ENCODE measurements at regions not wholly inside any gene's neighbourhood (a gene's known extent, or its start where the extent isn't known, plus 50 kb on each side); places are given as distances from the start of the nearest gene placed in this dataset.

DNA sequence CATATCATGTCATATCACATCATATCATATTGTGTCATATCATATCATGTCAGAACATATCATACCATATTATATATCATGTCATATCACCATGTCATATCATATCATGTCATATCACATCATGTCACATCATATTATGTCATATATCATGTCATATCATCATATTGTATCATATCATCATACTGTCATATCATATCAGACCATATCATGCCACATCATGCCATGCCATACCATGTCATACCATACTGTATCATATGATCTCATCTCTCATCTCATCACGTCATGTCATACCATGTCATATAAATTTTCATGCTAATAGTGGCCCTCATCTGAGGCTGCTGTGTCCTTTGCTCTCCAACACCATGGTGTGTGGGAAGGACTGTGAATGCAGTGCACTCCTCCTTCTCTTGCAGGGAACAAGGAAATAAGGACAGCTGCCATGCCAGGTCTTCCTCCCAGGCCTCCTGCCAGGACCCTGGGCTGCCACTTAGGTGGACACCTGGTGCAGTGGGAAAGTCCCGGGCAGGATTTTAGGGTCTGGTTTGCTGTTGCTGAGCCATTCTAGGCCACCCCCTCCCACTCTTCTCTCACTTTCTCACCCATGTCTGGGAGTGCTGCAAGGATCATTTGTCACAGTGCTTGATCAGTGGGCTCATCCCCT, 72.4 kb upstream of the TRPM1 start:
- no peak for FAIRE-seq
- H3K14ac ChIP-seq (ENCODE audit: insufficient read length) = no peak overlapping the region
- no peak overlapping the region for H4K8ac ChIP-seq (ENCODE audit: extremely low read depth, insufficient read depth, low read length)
- no peak overlapping the region for H4K91ac ChIP-seq (replicated peaks; ENCODE audit: insufficient read length, low read length)
- POLR2A ChIA-PET (ENCODE audit: partially characterized antibody) = no interaction called here
- no peaks in the 10 kb centered on the region for H3K23me2 ChIP-seq (ENCODE audit: low read depth, low read length)
- H2BK120ac ChIP-seq (replicated peaks; ENCODE audit: low read depth, low read length) = no peak overlapping the region
- CTCF ChIA-PET (ENCODE audit: partially characterized antibody) = no interaction called here
- peaks cover 0 to 4% (median 3%) of the 10 kb centered on the region in 4 experiments; a peak in 2 of 7 replicates for H3K4me1 ChIP-seq (replicated peaks in 1 of 4; ENCODE audit: control insufficient read depth in 3 of 4, insufficient read depth in 4 of 4, low read length in 3 of 4)
- TF ChIP-seq ATF2 (IDR thresholded peaks at IDR 0.05; ENCODE audit: low read length) = no peak
- H3K4ac ChIP-seq (replicated peaks; ENCODE audit: insufficient read length, low read depth, low read length) = no peak overlapping the region
- H4K5ac ChIP-seq (ENCODE audit: insufficient read length, low read depth, low read length) = no peak overlapping the region
- no peak overlapping the region for H2BK20ac ChIP-seq (ENCODE audit: low read length)
- no peak overlapping the region for H3K27ac ChIP-seq (ENCODE audit: low read depth, low read length)
- H3K9me3 ChIP-seq (ENCODE audit: insufficient read depth in 2 of 2, low read depth in 1 of 2, low read length in 1 of 2) = no peaks in the 10 kb centered on the region
- no peak overlapping the region for H2BK12ac ChIP-seq (ENCODE audit: low read depth, low read length)
- H3K4me3 ChIP-seq (ENCODE audit: extremely low read depth in 1 of 4, insufficient read depth in 2 of 4, low read depth in 3 of 4, low read length in 4 of 4) = no peak overlapping the region
- no peaks in the 10 kb centered on the region for H3K79me1 ChIP-seq (ENCODE audit: low read depth, low read length)
- no peaks in the 10 kb centered on the region for H3K79me2 ChIP-seq (ENCODE audit: control insufficient read depth in 1 of 2, insufficient read depth in 2 of 2, low read length in 2 of 2)
- WGBS, 2 experiments (ENCODE audit: extremely low coverage in 1 of 2, insufficient coverage in 1 of 2, insufficient read length in 1 of 2, insufficient replicate concordance in 2 of 2, low coverage in 1 of 2, low lambda C conversion rate in 2 of 2, missing lambda C conversion rate in 1 of 2) = 86% methylated on average over 2 of the region's 2 CpGs; no CpG with 5 or more reads in 1 of the 2 experiments
- no peak overlapping the region for H3K23ac ChIP-seq (ENCODE audit: insufficient read length)
- no peaks in the 10 kb centered on the region for H3K27me3 ChIP-seq (replicated peaks in 1 of 4; ENCODE audit: control insufficient read depth in 3 of 4, extremely low read depth in 1 of 4, insufficient read depth in 3 of 4, low read length in 3 of 4)
- no peaks in the 10 kb centered on the region for H4K20me1 ChIP-seq (replicated peaks in 1 of 2; ENCODE audit: control insufficient read depth in 1 of 2, insufficient read depth in 2 of 2, low read length in 2 of 2)
- no peak for DNase-seq (ENCODE audit: low read depth in 1 of 2, low spot score in 2 of 2)
- no peak overlapping the region for H2BK15ac ChIP-seq (ENCODE audit: low read length)
- no peak overlapping the region for H2AFZ ChIP-seq (ENCODE audit: low read length)
- H3K9ac ChIP-seq (replicated peaks in 1 of 4; ENCODE audit: extremely low read depth in 1 of 4, low read depth in 3 of 4, low read length in 3 of 4) = no peak overlapping the region
- no peak overlapping the region for H3K56ac ChIP-seq (replicated peaks; ENCODE audit: insufficient read length, low read depth, low read length)
- H2AK5ac ChIP-seq (ENCODE audit: low read depth, low read length) = no peak overlapping the region
- H3K18ac ChIP-seq (ENCODE audit: extremely low read depth, low read length) = no peak overlapping the region
- H3K4me2 ChIP-seq (ENCODE audit: insufficient read depth in 1 of 2, low read depth in 2 of 2, low read length in 2 of 2) = no peak overlapping the region
- no peaks in the 10 kb centered on the region for H3K36me3 ChIP-seq (ENCODE audit: control insufficient read depth in 2 of 4, insufficient read depth in 4 of 4, low read length in 3 of 4)
- no peak overlapping the region for H2BK5ac ChIP-seq (ENCODE audit: low read depth, low read length)
